ENCODE measurements at regions not wholly inside any gene's neighbourhood (a gene's known extent, or its start where the extent isn't known, plus 50 kb on each side); places are given as distances from the start of the nearest gene placed in this dataset.
"Not testable (repeated sequence)": the region's sequence is repeated elsewhere in the genome, so short reads cannot be mapped to it uniquely, and the experiment has no call there.

DNA sequence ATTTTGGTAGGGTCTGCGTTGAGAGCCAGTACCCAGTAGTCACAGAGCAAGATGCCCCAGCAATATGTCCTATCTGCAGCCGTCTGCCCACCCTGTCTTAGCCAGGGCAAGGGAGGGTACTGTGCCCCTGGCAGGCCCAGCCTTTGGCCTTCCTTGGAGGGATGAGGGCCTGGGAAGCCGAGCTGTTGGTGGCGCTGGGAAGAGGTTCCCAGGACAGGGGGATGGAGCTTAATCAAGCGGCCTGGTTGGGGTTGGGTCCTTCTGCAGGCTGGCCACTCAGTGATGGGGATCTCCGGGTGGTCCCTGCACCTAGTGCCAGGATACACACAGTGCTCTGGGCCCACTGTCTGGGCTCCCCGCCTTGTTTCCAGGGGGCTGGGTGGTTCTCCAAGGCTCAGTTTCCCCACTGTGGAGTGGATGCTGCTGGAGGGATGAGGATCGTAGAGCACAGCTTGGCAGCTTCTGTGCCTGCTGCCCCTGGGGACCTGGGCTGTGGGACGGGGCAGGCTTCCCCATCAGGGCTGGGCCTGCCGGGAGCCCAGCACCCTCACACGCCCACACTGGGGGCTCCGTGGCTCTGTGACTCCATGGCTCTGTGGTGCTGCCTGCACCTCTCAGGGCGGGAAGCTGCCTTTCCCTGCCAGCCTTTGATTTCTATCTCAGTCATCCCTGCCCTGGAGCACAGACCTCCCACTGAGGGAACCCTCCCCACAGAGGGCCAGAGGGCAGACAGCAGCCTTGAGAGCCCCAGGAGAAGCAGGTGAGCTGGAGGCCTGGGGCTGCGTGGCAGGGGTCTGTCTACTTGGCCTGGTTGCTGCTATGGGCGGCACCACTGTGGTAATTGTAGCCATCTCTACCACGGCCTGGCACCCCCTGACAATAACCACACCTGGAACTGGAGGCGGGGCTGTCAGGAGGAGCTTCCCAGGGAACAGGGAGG is 357.0 kb downstream of the TMEM121 start:
- DNase-seq, result no peak

- DNase-seq, result not testable (repeated sequence)
Observed at GRCh38 chr14:105884192-105884807, 357.9 kb downstream of the TMEM121 start.

DNA sequence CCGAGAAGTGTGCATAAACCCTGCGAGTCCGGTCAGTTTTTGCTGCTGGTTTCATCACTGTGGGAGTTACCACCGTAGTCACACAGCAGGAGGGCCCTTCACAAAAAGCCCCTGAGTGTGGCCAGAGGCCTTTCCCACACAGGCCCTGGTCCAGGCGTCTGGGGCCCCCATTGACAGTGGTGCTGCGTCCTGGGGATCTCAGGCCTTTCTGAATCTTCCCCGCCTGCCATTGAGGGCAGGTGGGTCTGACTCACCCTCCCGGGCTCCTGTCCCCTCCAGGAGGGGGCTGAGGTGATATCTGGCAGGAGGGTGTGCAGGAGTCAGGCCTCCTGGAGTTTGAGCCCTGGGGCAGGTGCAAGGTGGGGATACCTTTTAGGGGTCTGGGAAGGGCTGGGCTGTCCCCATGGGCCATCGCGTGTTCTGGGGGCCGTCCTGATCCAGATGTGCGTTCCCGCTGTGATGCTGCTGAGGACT is 358.5 kb downstream of the TMEM121 start:
- no peak for DNase-seq

DNA sequence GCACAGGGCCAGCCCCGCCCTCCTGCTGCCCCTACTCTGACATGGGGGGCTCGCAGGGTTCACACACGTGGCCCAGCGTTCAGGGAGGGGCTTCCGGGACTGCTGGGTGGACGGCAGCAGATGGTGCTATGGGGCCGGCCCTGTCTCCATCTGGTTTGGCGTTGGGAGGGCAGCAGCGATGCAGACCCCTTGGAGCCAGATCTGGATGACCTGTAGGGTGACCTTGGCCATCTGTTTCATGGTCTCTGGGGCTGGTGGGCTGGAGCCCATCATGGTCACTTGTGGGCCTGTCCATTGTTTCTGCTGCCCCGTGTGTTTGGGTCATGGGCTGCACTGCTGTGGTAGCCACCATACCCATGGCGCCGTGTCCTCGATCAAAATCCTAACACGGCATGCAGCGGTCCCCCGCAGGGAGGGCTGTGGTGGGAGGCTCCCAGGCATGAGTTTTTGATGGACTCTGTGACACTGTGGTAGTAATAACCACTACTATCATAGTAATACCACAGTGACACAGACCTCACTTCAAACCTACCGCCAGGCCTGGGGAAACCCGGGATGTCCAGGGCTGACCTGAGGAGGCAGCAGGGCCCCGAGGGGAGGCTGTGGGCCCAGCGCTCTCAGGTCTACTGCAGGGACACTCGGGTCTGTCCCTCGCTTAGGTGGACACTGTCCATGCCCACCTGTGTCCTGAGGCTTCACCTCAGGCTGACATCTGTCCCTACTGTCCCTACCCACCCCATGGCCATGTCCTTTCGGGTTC is 359.4 kb downstream of the TMEM121 start:
- DNase-seq, result no peak

DNA sequence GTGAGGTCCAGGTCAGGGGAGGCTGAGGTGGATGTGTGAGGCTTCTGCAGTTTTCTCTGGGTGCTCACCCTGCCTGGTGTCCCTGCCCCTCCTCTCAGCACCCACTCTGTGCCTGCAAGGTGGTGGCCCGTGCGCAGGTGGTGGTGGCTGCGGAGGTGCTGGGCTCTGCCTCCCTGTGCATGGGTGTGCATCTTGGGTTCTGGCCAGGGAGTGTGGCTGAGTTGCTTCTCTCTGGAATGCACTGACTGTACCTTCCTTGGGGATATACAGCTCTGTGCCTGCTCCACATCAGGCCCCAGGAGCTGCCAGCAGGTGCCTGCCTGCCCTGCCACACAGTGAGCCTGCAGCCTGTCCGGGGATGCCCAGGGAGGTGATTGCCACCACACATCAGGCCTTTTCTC is 360.4 kb downstream of the TMEM121 start:
- not testable (repeated sequence) for DNase-seq

DNA sequence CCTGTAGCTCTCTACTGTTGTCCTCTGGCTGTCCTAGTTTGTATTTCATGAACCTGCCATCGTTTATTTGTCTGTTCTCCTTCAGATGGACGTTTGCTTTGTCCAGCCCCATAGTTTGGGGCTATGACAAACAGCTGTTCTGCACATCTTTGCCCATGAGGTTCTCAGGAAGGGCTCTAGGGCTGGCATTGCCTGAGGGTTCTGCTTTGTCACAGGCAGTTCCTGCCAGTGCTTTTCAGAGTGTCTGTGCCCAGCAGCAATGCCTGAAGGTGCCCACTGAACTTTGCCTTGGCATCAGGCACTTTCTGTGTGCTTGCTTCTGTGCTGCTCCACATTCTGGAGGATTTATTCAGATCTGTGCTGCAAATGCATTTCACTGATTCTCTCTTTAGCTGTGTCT is 361.3 kb downstream of the TMEM121 start:
- DNase-seq, result no peak

GRCh38 chr14:105888151-105888550 is 361.8 kb downstream of the TMEM121 start:
- DNase-seq, result no peak

DNA sequence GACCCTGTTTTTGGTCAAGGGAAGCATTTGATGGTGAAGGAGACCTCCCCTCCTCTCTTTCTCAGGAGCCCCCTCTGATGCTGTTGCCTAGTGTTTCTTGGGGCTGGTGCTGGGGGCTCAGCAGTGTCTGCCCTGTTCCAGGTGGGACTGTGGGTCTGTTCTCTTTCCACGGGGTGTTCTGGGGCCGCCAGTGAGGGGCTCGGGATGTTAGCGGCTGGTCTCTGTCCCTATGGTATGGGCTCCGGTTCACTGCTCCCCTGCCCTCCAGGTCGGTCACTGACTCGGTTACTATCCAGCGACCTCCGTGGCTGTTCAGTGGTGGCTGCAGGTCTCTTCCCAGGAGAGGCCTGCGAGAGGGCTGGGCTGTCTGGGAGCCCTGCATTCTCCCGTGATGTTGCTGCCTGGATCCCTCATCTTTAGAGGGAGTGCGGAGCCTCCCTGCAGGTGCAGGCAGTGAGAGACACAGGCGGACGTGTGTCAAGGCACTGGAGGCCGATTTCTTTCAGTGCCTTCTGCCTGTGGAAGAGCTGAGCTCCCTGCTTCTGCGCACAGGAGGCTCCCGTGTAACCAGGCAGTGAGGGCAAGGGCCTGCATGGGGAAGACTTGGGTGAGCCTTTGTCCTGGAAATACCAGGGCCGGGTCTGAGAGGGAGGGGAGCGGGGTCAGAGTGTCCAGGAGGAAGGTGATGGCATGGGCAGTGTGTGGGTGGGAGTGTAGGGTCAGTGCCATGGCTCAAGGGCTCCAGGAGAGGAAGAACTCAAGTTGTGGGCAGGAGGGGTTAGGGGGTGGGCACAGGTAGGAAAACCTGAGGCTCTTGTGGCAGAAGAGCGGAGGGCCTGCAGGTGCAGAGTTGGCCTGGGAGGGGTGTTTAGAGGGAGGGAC is 362.6 kb downstream of the TMEM121 start:
- no peak for DNase-seq

GRCh38 chr14:105889666-105890473 is 363.5 kb downstream of the TMEM121 start:
- DNase-seq, result no peak

DNA sequence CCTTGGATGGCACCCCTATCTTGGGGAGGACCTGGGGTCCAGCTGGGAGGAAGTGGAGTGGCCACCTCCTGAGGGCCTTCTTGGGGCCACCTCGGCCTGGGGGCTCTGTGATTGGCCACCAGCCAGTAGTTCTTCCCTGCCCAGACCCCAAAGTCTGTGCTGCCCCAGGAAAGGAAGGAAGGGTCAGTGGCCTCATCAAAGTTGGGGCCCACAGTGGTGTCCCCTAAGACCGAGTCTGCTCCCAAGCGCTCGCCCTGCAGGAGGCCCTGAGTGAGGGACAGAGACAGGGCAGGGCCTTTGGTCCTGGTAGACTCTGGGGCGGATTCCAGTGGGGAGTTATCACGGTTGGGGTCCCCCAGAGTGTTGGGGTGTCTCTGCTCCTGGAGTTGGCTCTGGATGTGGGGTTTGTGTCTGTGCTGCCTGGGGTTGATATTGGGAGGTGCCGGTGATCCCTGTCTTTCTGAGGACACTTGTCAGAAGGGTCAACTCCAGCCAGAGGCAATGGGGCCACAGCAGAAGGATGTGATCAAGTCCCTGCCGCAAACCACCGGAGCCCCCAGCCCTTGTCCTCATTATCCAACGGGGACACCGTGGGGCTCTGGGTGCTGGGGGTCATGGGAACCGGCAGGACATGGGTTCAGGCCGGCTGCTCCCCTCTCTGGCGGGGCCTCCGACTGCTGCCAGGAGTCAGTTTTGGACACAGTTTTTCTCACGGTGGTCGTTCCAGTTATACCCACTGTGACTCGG is 364.3 kb downstream of the TMEM121 start:
- DNase-seq, result no peak

- no peak for DNase-seq
Observed at GRCh38 chr14:105891221-105891602, 364.8 kb downstream of the TMEM121 start.

GRCh38 chr14:105891631-105892452 is 365.5 kb downstream of the TMEM121 start:
- DNase-seq, result no peak

DNA sequence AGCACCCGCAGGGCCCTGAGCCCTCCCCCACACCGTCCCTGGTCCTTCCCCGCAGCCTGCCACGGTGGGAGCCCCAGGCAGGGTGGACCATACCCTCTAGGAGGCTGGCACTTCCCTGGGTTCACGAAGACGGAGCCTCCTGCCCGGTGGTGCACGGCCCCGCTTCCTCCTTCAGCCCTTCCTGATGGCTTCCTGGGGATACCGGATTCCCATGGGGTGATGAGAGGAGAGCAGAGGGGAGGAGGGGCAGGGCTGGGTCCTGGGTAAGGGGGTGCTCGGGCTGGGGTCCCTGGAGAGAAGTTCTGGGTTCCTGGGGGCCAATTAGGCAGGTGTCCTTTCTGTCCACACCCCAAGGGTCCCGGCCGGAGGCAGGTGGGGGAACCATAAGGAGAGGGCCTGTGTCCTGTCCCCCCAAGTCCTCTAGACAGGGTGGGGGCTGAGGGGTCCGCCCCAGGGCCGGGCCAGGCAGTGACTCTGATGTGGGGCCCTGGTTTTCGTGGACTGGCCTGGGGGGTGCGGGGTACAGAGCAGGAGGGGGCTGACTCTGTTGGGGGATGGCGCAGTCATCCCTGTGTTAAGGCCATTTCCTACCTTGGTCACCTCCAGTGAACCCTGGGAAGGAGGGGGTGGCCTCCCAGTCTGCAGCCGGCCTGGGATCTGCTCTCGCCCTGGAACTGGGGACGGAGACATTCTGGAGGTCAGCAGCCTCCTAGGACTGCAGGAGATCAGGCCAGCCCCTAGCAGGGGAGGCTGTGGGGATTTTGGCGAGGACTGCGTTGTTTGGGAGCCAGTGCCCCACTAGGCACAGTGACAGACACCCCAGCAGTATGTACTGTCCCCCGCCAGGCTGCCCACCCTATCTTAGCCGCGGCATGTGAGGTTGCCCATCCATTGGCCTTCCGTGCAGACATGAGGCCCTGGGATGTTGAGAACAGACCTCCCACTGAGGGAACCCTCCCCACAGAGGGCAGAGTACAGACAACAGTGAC is 366.4 kb downstream of the TMEM121 start:
- DNase-seq, result not testable (repeated sequence)

DNA sequence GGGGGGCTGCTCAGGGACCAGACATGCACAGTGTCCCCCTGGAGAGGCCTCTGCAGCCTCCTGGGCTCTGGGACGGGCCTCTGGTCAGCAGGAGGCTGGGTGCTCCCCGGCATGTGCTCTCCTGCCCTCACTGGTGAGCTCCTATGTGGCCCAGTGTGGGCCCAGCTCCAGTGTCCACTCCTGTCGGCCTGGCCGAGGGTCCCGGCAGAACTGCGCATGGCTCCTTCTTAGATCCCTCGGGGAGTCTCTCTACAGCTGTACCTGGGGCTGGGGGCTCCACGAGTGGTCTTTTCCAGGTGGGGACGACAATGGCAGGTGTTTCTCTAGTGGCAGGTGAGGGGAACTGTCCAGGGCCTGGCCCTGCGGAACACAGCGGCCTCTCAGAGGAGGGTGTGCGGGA is 367.3 kb downstream of the TMEM121 start:
- not testable (repeated sequence) for DNase-seq

DNA sequence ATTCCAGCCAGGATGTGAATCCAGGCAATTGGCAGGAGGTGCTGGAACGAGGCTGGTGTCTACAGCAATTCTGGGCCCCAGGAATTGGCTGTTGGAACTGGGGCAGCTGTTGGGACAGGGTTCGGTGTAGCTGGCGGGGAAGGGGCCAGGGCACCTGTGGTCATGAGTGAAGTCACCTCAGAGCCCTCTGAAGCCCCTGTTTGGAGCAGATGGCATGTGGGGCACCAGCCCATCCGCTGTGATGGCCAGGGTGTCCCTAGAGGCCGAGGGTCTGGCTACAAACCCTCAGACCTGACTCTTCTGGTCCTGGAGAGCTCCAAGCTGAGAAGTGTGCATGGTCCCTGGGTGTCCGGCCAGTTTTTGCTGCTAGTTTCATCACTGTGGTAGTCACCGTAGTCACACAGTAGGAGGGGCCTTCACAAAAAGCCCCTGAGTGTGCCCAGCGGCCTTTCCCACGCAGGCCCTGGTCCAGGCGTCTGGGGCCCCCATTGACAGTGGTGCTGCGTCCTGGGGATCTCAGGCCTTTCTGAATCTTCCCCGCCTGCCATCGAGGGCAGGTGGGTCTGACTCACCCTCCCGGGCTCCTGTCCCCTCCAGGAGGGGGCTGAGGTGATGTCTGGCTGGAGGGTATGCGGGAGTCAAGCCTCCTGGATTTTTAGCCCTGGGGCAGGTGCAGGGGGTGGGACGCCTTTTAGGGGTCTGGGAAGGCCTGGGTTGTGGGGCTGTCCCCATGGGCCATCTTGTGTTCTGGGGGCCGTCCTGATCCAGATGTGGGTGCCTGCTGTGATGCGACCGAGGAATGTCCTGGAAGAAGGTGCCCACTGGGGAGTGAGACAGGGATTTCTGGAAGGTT is 368.0 kb downstream of the TMEM121 start:
- DNase-seq, result no peak

DNA sequence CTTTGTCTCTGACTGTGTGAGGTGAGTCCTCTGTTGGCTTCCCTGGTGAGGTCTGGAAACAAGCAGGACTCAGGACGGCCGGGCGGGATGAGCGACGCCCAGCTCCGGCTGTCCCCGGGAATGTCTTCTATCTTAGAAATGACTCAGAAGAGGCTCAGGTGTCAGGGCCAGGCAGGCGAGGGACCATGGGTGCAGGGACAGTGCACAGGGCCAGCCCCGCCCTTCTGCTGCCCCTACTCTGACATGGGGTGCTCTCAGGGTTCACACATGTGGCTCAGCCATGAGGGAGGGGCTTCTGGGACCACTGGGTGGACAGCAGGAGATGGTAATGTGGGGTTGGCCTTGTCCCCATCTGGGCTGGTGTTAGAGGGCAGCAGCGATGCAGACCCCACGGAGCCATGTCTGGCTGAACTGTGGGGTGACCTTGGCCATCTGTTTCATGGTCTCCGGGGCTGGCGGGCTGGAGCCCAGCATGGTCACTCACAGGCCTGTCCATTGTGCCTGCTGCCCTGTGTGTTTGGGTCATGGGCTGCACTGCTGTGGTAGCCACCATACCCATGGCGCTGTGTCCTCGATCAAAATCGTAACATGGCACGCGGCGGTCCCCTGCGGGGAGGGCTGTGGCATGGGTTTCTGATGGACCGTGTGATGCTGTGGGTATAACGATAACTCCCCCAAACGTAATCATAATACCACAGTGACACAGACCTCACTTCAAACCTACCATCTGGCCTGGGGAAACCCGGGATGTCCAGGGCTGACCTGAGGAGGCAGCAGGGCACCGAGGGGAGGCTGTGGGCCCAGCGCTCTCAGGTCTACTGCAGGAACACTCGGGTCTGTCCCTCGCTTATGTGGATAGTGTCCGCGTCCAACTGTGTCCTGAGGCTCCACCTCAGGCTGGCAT is 368.8 kb downstream of the TMEM121 start:
- DNase-seq, result no peak
